GM06990 (cell line): ENCODE measurements at regions not wholly inside any gene's neighbourhood (a gene's known extent, or its start where the extent isn't known, plus 50 kb on each side); places are given as distances from the start of the nearest gene placed in this dataset.

Source experiments
- DNase-seq: peaks from one replicate; pipeline ENCODE4 v3.0.0-alpha.2; 2011; ENCODE audit not compliant: insufficient read length; ENCODE audit errors: extremely low read depth
- H3K27me3 ChIP-seq: replicated peaks from 2 replicates; pipeline ENCODE4 v1.6.0; 2011; ENCODE audit warnings: low read length; ENCODE audit not compliant: control insufficient read depth, insufficient read depth
- H3K36me3 ChIP-seq: 2 replicates; pipeline ENCODE4 v1.5.1; 2011; ENCODE audit warnings: low read length; ENCODE audit not compliant: control insufficient read depth, insufficient read depth
- H3K4me3 ChIP-seq: replicated peaks from 2 replicates; pipeline ENCODE4 v1.5.1; 2011; ENCODE audit warnings: low read depth, mild to moderate bottlenecking, control low read depth, low read length
- TF ChIP-seq, protein P1 (sequence below): IDR thresholded peaks from 2 replicates; pipeline ENCODE4 v1.5.1; 2011; ENCODE audit warnings: low read length, control low read depth, mild to moderate bottlenecking, inconsistent platforms; ENCODE audit not compliant: insufficient read depth, poor library complexity, severe bottlenecking

- TF ChIP-seq, protein P1, sequence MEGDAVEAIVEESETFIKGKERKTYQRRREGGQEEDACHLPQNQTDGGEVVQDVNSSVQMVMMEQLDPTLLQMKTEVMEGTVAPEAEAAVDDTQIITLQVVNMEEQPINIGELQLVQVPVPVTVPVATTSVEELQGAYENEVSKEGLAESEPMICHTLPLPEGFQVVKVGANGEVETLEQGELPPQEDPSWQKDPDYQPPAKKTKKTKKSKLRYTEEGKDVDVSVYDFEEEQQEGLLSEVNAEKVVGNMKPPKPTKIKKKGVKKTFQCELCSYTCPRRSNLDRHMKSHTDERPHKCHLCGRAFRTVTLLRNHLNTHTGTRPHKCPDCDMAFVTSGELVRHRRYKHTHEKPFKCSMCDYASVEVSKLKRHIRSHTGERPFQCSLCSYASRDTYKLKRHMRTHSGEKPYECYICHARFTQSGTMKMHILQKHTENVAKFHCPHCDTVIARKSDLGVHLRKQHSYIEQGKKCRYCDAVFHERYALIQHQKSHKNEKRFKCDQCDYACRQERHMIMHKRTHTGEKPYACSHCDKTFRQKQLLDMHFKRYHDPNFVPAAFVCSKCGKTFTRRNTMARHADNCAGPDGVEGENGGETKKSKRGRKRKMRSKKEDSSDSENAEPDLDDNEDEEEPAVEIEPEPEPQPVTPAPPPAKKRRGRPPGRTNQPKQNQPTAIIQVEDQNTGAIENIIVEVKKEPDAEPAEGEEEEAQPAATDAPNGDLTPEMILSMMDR, result no peak
- DNase-seq, result no peak
- no peaks in the 10 kb centered on the region; the same call in 1 of the 2 replicates for H3K27me3 ChIP-seq
Observed at GRCh38 chr15:57777003-57777402, 70.5 kb downstream of the POLR2M start.

DNA sequence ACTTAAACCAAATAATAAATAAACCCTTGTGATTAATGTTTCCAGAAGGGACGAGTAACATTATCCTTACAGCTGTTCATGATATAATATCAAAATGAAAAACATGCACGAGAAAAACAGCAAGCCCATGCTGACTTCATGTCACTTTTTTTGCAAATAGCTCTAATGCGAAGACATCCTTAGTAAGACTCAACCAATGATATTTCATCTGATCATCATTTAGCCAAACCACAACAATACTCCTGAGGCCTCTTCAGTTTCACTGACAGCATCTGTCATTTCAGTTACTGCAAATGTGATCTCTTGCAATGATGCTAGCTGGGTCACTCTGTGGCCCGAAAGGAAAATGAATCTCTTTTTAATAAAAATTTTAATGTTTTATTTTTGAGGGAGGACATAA lies 74.0 kb downstream of the POLR2M start:
- DNase-seq, result no peak
- no peaks in the 10 kb centered on the region; the same call in none of the 2 replicates for H3K27me3 ChIP-seq
- TF ChIP-seq, protein P1, result no peak

More at GRCh38 chr15:57777003-57777402, 70.5 kb downstream of the POLR2M start:
- Histone ChIP-seq H3K36me3 (no peaks in the 10 kb centered on the region), H3K4me3 (no peak overlapping the region)

GRCh38 chr15:57782731-57783130 lies 76.2 kb downstream of the POLR2M start:
- TF ChIP-seq, protein P1, result no peak
- Histone ChIP-seq H3K27me3 (no peaks in the 10 kb centered on the region; the same call in 1 of the 2 replicates), H3K36me3 (no peaks in the 10 kb centered on the region), H3K4me3 (no peak overlapping the region)
- DNase-seq, result no peak

More for the DNA sequence above, 74.0 kb downstream of the POLR2M start:
- no peak overlapping the region for H3K4me3 ChIP-seq
- no peaks in the 10 kb centered on the region for H3K36me3 ChIP-seq

GRCh38 chr15:57784081-57784511 lies 77.6 kb downstream of the POLR2M start:
- TF ChIP-seq, protein P1, result no peak

GRCh38 chr15:57785039-57785438 lies 78.5 kb downstream of the POLR2M start:
- no peak for DNase-seq
- TF ChIP-seq, protein P1, result no peak
- no peaks in the 10 kb centered on the region for H3K36me3 ChIP-seq
- no peak overlapping the region for H3K4me3 ChIP-seq
- no peaks in the 10 kb centered on the region; the same call in 1 of the 2 replicates for H3K27me3 ChIP-seq

More at GRCh38 chr15:57784081-57784511, 77.6 kb downstream of the POLR2M start:
- no peak overlapping the region for H3K4me3 ChIP-seq
- no peaks in the 10 kb centered on the region for H3K36me3 ChIP-seq
- no peaks in the 10 kb centered on the region; the same call in 1 of the 2 replicates for H3K27me3 ChIP-seq
- DNase-seq, result no peak

DNA sequence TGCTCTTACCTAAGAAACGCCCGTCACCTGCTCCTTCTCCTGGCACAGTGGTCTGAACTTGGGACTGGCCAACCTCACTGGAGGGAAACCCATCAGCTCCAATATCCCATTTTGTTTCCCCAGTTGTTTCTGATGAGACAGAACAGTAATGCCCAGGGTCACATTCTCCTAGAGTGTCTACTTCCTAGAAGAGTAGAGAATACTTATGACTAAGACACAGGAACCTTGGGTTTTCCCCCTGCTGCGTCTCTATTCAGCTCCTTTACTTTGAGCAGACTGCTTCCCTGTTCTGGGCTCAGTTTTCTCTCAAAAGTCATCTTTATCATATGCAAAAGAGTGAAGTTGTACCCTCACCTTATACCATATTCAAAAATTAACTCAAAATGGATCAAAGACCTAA lies 79.4 kb downstream of the POLR2M start:
- Histone ChIP-seq H3K36me3 (no peaks in the 10 kb centered on the region), H3K27me3 (no peaks in the 10 kb centered on the region; the same call in 1 of the 2 replicates), H3K4me3 (no peak overlapping the region)
- TF ChIP-seq, protein P1, result no peak
- DNase-seq, result no peak
